HG03342 (cell line): ENCODE measurements at regions not wholly inside any gene's neighbourhood (a gene's known extent, or its start where the extent isn't known, plus 50 kb on each side); places are given as distances from the start of the nearest gene placed in this dataset.
A peak's percentile ranks its signal among the peaks of the same experiment; 100 is the strongest.

Experiments used
- ATAC-seq: cut with Tn5 transposase; IDR thresholded peaks from one replicate; pipeline ENCODE4 v1.9.1; 2021; ENCODE audit warnings: mild to moderate bottlenecking, moderate library complexity; ENCODE audit not compliant: unreplicated experiment

DNA sequence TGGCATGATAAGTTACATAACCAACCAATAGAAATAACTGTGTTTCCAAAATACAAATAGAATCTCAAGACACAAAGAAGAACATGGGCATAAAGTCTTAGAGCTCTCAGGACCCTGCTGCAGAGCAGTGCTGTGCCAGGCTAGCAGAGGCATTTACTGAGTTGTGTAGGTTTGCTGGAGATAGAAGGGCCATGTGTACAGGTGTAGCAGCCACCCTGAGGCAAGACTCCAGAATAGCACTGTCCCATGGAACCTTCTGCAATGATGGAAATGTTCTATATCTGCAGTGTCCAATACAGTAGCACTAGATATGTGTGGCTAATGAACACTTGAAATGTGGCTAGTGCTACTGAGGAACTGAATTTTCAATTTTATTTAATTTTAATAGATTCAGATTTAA is 267.0 kb upstream of the UMPS start:
- ATAC-seq = no peak

DNA sequence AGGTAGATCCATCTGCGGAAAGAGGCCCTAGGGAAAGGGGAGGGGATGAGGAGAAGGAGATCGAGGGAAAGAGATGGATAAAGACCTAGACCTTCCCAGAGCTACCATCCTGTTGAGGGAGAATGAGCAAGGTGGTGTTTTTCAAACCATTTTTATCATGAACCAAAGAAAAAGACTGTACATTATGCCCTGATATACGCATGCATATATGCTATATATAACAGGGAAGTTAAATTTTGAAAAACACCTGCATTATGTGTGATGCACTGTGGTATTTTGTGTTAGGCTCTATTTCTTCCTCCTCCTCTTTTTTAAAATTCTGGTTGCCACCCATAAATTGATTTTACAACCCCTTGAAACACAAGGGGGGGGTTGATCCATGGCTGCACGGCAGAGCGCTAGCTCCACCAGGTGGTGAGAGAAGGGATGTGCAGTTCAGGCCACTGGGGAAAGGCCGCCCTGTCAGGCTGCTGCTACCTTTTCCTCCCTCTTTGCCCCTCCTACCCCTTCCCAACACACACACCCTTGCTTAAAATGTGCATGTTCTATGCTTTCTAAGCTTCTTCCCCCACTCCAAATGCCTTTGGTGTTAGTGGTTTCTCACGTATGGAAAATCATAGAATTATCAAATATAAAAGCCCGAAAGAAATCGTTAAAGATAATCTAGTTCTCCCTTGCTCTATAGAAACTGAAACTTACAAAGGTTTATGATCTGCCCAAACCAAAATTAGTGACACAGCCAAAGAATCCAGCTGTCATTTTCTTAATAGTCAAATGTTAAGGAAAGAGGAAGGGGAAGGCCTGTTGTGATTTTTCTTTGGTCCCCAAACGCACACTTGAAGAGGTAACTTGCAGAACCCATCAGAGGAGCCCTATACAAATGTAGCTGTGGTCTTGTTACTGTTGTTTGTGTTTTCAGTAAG is 262.0 kb upstream of the UMPS start:
- ATAC-seq = peak; percentile 44

DNA sequence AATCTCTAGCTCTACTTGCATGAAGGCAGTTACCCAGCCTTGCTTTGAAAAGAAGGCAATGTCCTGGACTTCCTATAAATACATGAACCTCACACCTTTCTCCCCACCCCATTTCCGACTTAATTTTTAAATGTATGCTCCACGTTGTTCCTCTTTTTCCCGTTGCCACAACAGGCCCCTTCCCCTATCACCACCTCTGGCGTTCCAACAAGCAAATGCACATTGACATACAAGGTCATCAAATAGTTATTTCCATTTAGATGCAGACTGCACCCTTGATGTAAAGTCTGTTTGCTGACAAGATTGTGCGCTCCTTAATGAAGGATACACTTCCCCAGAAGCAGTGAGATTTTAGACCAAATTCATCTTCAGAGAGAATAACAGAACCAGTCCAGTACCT is 260.7 kb upstream of the UMPS start:
- ATAC-seq = no peak

DNA sequence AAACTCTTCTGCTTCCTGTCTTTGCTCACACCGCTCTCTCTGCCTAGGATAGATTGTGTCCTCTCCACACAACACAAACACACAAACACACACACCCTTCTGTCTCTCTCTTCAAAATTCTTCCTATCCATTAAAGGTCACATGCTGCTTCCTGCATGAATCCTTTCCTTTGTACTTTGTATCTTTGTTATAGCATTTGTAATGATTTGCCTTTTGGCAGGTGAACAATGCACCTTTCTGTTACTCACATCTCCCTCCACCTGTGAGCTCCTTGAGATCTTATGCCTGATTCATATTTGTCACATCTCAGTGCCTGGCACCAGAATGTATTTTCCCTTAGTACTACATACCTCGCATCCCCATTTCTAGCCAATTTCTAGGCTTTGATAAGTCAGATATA is 251.4 kb upstream of the UMPS start:
- no peak for ATAC-seq

DNA sequence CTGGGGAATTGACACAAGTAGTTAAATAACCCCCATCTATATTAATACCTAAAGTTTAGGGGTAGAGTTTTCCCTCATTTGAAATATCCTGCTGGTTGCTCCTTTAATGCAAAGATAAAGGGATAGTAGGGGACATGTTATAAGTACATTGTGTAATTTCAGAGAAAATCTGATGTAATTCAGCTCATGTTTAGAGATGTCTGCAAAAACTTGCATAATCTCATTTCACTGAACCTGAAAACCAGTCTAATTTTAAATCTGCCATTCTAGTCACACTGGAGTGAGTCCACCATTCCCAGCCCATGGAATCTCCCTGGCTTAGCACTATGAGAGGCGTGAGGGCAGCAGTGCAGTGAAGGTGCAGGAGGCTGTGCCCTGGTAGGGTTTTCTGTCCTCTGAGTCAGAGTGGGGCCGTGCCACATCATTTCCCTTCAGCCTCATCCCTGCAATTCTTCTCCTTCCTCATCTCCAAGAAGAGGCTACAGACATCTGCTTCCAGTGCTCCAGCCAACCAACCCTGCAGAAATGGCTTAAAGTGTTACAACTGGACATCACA is 246.3 kb upstream of the UMPS start:
- ATAC-seq = no peak

DNA sequence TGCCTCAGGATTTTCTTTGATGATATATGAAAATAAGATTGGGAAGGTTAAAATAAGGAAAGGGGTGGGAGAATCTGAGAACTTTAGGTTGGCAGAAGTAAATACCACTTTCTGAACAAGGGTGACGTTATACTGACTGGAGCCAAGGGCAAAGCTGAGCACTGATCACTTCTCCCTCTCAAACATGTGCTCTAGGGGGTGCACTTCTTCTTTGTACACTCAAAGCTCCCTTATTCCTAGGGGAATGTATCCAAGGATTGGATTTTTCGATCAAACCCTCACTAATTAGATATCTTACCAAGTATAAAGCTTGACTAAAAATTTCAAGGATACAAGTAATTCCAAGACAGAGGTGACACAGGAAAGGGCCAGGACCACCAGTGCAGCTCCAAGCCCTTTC is 243.9 kb upstream of the UMPS start:
- ATAC-seq = no peak

DNA sequence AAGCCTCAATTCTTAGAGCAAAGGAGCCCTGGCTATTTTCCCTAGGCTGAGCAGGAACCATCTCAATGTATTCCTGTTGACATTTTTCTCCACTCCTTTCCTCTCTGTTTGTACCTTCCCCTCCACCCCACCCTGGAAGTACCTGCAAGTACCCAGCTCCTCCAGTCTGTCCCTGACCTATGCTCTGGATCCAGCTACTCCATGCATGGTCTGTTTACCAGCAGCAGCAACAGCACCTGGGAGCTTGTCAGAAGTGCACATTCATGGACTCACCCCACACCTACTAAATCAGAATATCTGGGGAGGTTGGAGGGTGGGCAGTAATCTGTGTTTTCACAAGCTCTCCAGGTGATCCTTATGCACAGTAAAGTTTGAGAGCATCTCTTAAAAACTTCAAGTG is 240.7 kb upstream of the UMPS start:
- no peak for ATAC-seq

DNA sequence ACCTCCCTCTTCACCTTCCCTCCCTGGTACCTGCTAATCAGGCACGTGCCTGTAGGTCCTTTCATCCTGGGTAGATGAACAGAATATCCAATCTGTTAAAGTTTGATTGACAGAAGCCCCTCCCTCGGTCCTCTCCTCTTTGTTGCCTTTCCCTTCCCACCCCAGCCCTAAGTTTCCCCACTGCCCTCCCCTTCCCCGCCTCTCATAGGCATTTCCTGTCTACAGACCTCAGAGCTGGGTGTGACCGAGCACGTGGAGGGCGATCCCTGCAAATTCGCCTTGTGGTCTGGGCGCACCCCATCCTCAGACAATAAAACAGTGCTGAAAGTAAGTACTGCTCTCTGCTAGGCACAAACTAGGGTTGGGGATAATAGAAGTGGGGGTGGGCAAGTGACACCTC is 239.2 kb upstream of the UMPS start:
- no peak for ATAC-seq

DNA sequence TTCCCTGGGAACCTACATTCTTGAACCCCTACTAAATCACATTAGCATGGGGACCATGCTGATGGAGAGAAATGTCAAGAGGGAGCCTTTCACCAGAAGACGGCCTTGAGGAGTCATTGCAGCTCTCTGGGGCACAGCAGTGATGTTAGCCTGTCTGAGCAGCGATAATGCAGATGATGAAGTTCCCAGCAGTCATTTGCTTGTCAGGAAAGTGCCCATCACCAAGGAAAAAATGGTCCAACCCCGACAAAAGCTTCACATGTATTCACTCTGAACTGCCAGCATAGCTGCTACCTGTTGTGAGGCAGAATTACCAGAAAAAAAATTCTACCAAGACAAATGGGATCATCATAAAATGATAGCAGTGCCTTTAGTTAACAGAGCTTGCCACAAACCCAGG is 238.4 kb upstream of the UMPS start:
- ATAC-seq = no peak

DNA sequence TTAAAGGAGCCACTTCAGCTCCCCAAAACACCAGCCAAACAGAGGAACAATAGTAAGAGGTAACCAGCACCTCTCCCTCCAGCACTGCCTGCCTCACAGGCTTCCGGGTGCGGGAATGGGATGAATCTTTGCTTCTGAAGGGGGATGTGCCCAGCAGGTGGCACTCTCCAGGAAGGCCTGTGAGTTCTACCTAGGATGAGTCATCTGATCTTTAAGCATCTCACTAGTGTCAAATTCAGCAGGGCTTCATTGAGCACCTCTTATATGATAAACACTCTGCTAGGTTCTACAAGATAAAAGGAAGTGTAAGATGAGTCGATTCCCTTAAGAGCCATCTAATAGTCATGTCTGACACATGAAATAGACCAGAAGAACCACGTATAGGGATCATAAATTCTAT is 237.4 kb upstream of the UMPS start:
- no peak for ATAC-seq

DNA sequence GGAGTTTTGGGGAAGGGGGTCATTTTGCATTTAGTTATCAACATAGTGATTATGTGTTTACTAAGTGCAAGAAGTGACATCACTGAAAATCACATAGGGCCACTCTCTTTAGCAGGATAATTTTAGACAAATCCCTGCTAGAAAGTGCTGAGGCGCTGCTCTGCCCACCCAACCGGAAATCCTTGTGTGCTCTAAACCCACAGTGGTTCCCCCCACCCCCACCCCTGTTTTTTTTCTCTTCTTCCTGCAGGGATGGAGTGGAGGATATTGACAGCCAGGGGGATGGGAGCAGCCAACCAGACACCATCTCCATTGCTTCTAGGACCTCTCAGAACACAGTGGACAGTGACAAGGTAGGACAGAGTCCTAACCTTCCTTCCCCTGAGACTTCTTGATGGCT is 234.2 kb upstream of the UMPS start:
- ATAC-seq = no peak

DNA sequence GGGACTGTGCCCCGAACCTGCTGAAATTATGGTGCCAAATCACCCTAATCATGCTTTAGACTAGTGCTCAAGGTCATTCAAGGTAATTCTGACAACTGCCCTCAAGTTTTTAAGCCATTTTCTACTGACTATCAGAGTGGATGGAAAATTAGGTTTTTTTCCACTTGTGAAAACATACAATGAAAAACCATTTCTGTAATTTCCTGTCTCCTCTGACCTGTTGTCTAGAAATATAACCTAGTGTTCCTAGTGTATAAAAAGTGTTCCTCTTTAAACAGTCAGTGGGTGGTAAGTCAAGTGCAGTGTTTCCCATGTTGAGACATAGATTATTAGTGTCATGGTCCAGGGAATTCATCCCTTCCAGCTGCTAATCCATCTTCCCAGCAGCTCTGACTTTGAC is 232.8 kb upstream of the UMPS start:
- ATAC-seq = no peak

DNA sequence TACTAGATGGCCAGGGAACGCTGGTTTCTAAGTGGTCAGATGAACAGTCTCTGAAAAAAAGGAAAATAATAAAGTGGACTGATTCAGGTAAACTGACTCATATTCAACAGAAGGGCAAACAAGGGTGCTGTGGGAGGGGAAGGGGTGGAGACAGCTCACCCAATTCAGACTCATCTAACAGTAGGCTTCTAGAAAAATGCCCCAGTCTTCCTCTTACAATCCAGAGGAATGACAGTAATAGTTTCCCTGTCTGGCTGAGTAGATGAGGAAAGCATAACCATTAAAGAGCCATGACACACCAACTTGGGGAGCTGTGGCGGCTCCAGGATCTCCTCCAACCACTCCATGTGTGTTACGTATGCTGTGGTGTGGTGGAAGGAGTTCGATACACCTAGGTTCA is 231.4 kb upstream of the UMPS start:
- no peak for ATAC-seq

DNA sequence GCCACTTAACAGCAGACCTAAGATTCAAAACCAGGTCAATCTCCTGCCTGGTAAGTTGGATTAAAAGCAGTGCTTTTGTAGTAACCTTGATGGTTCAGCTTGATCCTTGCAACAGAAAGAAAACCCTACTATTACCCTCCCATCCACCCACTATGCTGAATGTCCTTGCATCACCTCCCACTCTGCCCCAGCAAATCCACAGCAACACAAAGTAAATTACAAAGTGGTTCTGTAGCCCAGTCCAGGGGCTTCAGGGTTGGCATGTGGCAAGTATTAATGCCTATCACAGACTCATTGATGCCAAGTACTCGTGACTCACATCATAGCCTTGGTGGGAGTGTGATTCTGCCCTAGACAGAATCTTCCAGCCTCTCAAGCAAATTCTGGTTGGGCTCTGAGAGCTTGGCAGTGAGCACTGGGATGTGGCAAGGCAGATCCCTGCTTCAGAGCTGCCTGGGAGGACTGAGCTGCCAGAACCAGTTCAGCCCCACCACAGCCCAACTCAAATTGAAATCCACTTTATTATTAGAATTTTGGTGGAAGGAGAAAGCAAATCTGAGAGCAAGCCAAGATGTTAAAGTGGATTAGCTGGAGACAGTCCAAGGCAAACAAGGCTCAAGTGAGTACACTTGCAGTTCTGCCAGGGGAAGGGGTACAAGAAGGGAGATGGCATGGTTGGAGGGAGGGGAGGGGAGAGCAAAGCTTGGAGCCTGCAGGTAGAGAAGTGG is 225.8 kb upstream of the UMPS start:
- no peak for ATAC-seq

DNA sequence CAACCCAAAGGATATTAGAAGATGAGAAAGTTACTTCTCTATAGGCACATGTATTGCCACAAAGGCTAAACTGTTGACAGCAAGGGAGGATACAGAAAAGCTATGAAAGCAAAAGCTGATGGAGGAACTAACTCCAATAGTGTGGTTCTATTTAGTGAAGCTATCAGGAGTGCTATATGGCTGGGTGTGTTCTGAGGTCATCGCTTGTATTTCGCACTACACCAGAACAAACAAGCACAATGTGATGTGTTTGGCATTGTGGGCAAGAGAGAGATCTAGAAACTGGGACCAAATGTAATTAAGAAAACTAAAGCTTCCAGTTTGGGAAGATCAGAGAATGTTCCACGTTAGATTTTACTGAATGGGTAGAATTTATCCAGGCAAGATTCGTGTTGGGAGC is 220.4 kb upstream of the UMPS start:
- no peak for ATAC-seq

DNA sequence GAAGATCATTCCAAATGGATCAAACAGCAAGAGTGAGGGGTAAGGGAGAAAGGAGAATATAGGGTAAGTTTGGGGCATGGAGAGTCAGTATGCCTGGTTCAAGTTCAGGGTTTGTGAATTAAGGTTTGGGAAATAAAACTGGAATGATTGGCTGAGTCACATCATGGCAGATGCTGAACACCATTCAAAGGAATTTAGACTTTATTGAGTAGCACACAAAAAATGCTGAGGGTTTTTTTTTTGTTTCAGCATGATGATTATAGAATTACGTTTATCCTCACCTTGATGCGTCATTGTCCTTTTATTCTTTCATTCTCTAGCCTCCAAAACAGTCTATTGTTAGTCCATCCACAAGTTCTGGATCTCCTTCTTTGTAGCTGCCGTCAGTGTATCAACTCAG is 220.0 kb upstream of the UMPS start:
- no peak for ATAC-seq

DNA sequence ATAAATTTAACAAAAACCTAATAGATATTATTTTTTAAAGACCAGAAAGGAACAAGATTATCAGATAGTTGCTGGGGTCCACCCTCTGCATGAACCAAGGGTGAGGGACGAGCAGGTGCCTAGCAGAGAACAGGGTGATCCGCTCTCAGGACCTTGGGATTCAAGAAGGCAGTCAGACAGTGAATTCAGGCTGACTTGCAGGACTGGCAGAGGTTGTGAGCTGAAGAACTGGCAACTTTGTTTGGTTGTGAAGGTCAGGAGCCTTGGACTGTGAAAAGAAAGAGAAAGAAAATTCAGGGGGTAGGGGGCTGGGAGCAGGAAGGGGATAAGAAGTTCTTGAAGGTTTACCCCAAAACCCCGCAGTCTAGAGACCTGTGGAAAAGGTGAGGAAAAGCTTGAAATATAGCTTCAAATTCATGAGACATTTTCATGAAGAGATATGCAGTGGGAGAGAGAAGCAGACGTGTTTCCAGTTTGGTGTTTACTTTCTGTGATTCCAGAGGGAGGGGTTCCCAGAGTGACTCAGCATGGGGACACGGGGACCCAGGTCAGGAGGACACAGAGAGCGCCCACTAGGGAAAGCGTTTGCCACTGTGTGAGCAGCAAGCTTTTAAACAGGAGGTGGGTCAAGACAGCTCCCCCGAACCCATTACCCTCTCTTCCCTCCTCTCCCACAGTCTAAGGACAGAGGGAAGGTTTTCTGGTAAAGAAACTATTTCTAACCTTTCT is 217.2 kb upstream of the UMPS start:
- no peak for ATAC-seq

DNA sequence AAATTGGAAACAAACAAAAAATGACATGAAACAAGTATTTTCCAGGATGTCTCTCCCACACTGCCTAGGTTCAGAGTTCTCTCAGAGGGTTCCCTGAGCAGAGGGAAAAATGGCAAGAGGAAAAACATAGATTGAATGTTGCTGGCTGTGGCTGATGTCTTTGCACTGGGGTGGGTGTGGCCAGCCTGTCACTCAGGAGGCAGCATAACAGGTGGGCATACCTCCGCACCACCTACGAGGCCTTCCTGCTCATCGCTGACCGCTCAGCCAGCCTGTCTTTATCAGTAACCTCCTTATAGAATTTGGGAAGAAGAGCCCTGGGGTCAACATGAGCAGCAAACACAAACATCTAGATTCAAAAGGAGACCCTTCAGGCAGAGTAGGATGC is 216.6 kb upstream of the UMPS start:
- ATAC-seq = no peak

DNA sequence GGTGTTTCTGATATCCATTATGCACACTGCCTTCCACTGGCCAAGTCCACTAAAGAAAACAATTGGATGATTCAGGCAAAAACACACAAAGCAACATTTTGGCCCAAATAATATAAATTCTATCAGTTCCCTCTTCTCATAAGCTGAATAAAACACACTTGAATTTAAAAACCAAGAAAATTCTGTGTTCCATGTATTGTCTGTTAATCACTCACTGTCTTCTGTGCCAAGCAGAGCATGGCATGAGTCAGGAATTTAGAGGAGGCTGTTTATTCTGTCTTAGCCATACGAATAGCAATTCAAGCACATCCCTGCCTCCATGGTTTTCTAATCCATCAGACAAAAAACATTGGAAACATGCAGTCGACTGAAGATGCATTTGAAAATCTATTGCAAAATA is 215.6 kb upstream of the UMPS start:
- no peak for ATAC-seq

DNA sequence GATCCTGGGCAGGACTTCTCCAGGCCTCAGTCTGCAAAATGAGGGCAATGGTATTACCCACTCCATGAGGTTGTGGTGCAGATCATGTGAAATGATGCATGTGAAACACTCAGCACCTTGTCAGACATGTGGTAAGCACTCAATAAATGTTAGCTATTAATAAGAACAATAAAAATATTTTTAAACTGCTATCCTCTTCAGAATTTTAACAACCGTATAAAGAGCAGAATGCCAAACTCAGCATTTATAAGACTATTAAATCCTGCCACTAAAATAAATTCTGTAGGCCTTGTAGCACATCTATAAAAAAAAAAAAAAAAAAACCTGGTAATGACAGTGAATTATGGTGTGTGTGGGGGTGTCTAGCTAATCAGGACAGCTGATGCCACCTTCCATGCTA is 213.9 kb upstream of the UMPS start:
- ATAC-seq = no peak

DNA sequence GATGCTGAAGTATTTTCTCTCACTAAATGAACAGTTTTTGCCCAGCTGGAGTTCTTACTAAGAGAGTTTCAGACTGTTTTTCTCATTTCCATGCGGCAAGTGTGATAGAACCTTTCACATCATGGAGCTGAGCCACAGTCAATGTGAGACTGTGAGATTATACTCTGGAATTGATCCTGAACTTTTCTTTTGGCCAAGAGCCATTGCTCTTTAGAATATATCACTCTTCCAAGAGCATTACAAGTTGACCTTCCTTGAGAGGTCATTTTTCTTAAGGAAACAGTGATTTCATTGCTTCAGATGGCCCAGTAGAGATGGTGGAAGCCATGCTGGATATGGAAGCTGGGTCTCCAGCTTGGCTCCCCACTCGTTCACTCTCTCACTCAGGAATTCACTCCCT is 212.9 kb upstream of the UMPS start:
- no peak for ATAC-seq

DNA sequence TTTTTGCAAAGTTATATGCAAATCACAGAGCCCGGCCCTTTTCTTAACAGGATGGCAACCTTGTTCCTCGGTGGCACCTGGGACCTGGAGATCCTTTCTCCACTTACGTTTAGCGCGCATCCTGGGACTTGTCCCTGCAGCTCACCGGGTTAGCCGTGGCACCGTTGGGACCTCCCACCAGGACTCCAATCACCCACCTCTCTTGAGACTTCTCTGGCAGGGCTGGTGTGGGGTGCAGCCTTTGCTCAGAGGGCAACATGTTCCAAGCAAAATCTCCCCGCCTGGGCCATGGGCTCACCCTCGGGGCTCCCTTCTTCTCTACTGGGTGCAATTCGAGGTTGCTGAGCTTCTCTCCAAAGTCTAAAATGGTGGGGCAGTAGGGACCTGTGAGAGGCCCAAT is 211.9 kb upstream of the UMPS start:
- ATAC-seq = no peak
